IMR-90 (cell line): ENCODE measurements at regions not wholly inside any gene's neighbourhood (a gene's known extent, or its start where the extent isn't known, plus 50 kb on each side); places are given as distances from the start of the nearest gene placed in this dataset.

Experiments
- ATAC-seq: fragments of 200-7000 bp; cut with Tn5 transposase; 2 replicates; pipeline ENCODE4 v1.9.1; 2020; ENCODE audit warnings: low read depth, mild to moderate bottlenecking, moderate library complexity
- BruUV-seq: library from RNA; stranded (reverse); fragments of 400-500 nt; replicated peaks from 2 replicates; lab custom pipeline; 2021; lab: Mats Ljungman, UMichigan
- CTCF ChIA-PET: fragments of 300-600 bp; formaldehyde crosslinking; extraction: SDS; loops from one replicate; lab custom pipeline; 2021; ENCODE audit warnings: antibody characterized with exemption; lab: Yijun Ruan, JAX
- POLR2A ChIA-PET: fragments of 300-600 bp; sonication (Branson Sonifier 250); formaldehyde crosslinking; loops from one replicate; lab custom pipeline; 2022; ENCODE audit warnings: antibody characterized with exemption; ENCODE audit not compliant: unreplicated experiment; lab: Charles Lee
- DNase-seq: peaks from one replicate; pipeline ENCODE4 v3.0.0; 2013
- H2AFZ ChIP-seq: replicated peaks from 2 replicates; pipeline ENCODE3; 2013; ENCODE audit warnings: low read length, mild to moderate bottlenecking; ENCODE audit not compliant: poor library complexity
- H2AK5ac ChIP-seq: 2 replicates; pipeline ENCODE4 v1.6.1; 2013; ENCODE audit warnings: low read depth, low read length, inconsistent platforms
- H2AK9ac ChIP-seq: replicated peaks from 2 replicates; pipeline ENCODE3; 2013; ENCODE audit warnings: mild to moderate bottlenecking, low read depth, low read length, moderate library complexity; ENCODE audit not compliant: poor library complexity
- H2BK120ac ChIP-seq: 2 replicates; pipeline ENCODE4 v1.6.1; 2013; ENCODE audit warnings: low read depth, low read length, inconsistent platforms
- H2BK15ac ChIP-seq: 3 replicates; pipeline ENCODE4 v1.6.1; 2013; ENCODE audit warnings: low read depth, low read length, inconsistent platforms
- H2BK20ac ChIP-seq: 2 replicates; pipeline ENCODE4 v1.6.1; 2013; ENCODE audit warnings: low read depth, mild to moderate bottlenecking, inconsistent platforms, low read length, moderate library complexity
- H2BK5ac ChIP-seq: 2 replicates; pipeline ENCODE4 v1.6.1; 2013; ENCODE audit warnings: mild to moderate bottlenecking, low read depth, low read length, inconsistent platforms; ENCODE audit not compliant: poor library complexity, severe bottlenecking
- H3K14ac ChIP-seq: replicated peaks from 2 replicates; pipeline ENCODE4 v1.6.1; 2013; ENCODE audit warnings: low read depth, low read length, inconsistent platforms
- H3K18ac ChIP-seq: 2 replicates; pipeline ENCODE4 v1.6.1; 2013; ENCODE audit warnings: low read depth, low read length, control low read depth
- H3K23ac ChIP-seq: 2 replicates; pipeline ENCODE4 v1.6.1; 2013; ENCODE audit warnings: low read depth, low read length, inconsistent platforms
- H3K27ac ChIP-seq: 2 replicates; pipeline ENCODE4 v1.5.1; 2013; ENCODE audit warnings: mild to moderate bottlenecking, control low read depth, low read length; ENCODE audit not compliant: insufficient read depth
- H3K27me3 ChIP-seq: 2 replicates; pipeline ENCODE4 v1.6.1; 2013; ENCODE audit warnings: low read length; ENCODE audit not compliant: control insufficient read depth, insufficient read depth
- H3K36me3 ChIP-seq: 2 replicates; pipeline ENCODE4 v1.6.1; 2013; ENCODE audit warnings: low read length, mixed read lengths; ENCODE audit not compliant: control insufficient read depth, insufficient read depth
- H3K4ac ChIP-seq: 2 replicates; pipeline ENCODE4 v1.6.1; 2013; ENCODE audit warnings: low read depth, low read length, inconsistent platforms
- H3K4me1 ChIP-seq: 2 replicates; pipeline ENCODE4 v1.6.1; 2013; ENCODE audit warnings: low read length, mixed read lengths; ENCODE audit not compliant: control insufficient read depth, insufficient read depth
- H3K4me2 ChIP-seq: 2 replicates; pipeline ENCODE4 v1.6.1; 2013; ENCODE audit warnings: low read depth, mild to moderate bottlenecking, control low read depth, low read length, moderate library complexity
- H3K4me3 ChIP-seq: 2 replicates; pipeline ENCODE4 v1.5.1; 2013; ENCODE audit warnings: low read depth, mild to moderate bottlenecking, control low read depth, low read length, moderate library complexity; ENCODE audit not compliant: insufficient read depth
- H3K56ac ChIP-seq: 2 replicates; pipeline ENCODE4 v1.6.1; 2013; ENCODE audit warnings: low read length, inconsistent platforms; ENCODE audit not compliant: insufficient read depth; ENCODE audit errors: extremely low read depth
- H3K79me1 ChIP-seq, 2 experiments: 2 replicates each; pipeline ENCODE4 v1.6.1; 2013; ENCODE audit warnings: low read length in 2 of 2, inconsistent platforms in 1 of 2, low read depth in 1 of 2
- H3K9ac ChIP-seq: 2 replicates; pipeline ENCODE4 v1.6.1; 2013; ENCODE audit warnings: low read depth, low read length, control low read depth
- H3K9me1 ChIP-seq: 2 replicates; pipeline ENCODE4 v1.6.1; 2013; ENCODE audit warnings: low read length, inconsistent platforms; ENCODE audit not compliant: insufficient read depth
- H3K9me3 ChIP-seq: 2 replicates; pipeline ENCODE4 v1.6.1; 2013; ENCODE audit warnings: low read length; ENCODE audit not compliant: control insufficient read depth, insufficient read depth
- H4K20me1 ChIP-seq: 2 replicates; pipeline ENCODE4 v1.6.1; 2013; ENCODE audit warnings: low read length, inconsistent platforms; ENCODE audit not compliant: insufficient read depth
- H4K5ac ChIP-seq: 2 replicates; pipeline ENCODE4 v1.6.1; 2013; ENCODE audit warnings: mild to moderate bottlenecking, low read depth, low read length, control low read depth
- H4K8ac ChIP-seq, 2 experiments: 2 replicates each; pipeline ENCODE4 v1.6.1; 2013; ENCODE audit warnings: low read depth in 2 of 2, low read length in 2 of 2, control low read depth in 1 of 2, inconsistent platforms in 1 of 2
- H4K91ac ChIP-seq: 2 replicates; pipeline ENCODE4 v1.6.1; 2013; ENCODE audit warnings: low read depth, low read length, inconsistent platforms; ENCODE audit not compliant: insufficient read depth
- BHLHE40 ChIP-seq: fragments of 150-350 bp; IDR thresholded peaks from 2 replicates; pipeline ENCODE4 v1.6.1; 2016; ENCODE audit warnings: mild to moderate bottlenecking, low read depth, low read length
- CEBPB ChIP-seq: IDR thresholded peaks from 2 replicates; pipeline ENCODE4 v1.6.1; 2012; ENCODE audit warnings: low read depth, low read length, improper control_type of control experiment
- CHD1 ChIP-seq: IDR thresholded peaks from 2 replicates; pipeline ENCODE4 v1.6.1; 2012; ENCODE audit warnings: low read depth, low read length, improper control_type of control experiment
- FOS ChIP-seq: fragments of 150-350 bp; IDR thresholded peaks from 2 replicates; pipeline ENCODE4 v1.6.1; 2016; ENCODE audit warnings: low read depth, low read length
- MXI1 ChIP-seq: IDR thresholded peaks from 2 replicates; pipeline ENCODE4 v1.6.1; 2012; ENCODE audit warnings: low read depth, mild to moderate bottlenecking, low read length, moderate library complexity, borderline replicate concordance
- POLR2A ChIP-seq: IDR thresholded peaks from 2 replicates; pipeline ENCODE4 v1.6.1; 2012; ENCODE audit warnings: mild to moderate bottlenecking, low read depth, low read length
- RAD21 ChIP-seq: IDR thresholded peaks from 2 replicates; pipeline ENCODE4 v1.6.1; 2012; ENCODE audit warnings: low read length, improper control_type of control experiment
- RCOR1 ChIP-seq: IDR thresholded peaks from 2 replicates; pipeline ENCODE4 v1.6.1; 2012; ENCODE audit warnings: mild to moderate bottlenecking, low read length, improper control_type of control experiment; ENCODE audit not compliant: insufficient replicate concordance
- RFX5 ChIP-seq: IDR thresholded peaks from 2 replicates; pipeline ENCODE4 v1.8.0; 2012; ENCODE audit warnings: low read depth, mild to moderate bottlenecking, low read length, moderate library complexity
- SMC3 ChIP-seq: fragments of 150-350 bp; IDR thresholded peaks from 2 replicates; pipeline ENCODE4 v1.6.1; 2016; ENCODE audit warnings: low read depth, mild to moderate bottlenecking, antibody characterized with exemption, low read length, moderate library complexity
- WGBS, 2 experiments: methylation state at CpG; one replicate each; pipeline versions ENCODE4 v1.1.5 to v1.1.7; 2013; ENCODE audit warnings: missing lambda C conversion rate in 2 of 2; ENCODE audit not compliant: insufficient read length in 1 of 2; ENCODE audit errors: extremely low coverage in 2 of 2; 5-methylcytosine and 5-hydroxymethylcytosine counted together
- dilution Hi-C: fragments of 300-500 bp; cut with HindIII; formaldehyde crosslinking; loops from one replicate; pipeline ENCODE4 v1.14.3; 2018; ENCODE audit warnings: low sequenced_read_pairs; ENCODE audit not compliant: unreplicated experiment
- in situ Hi-C: fragments of 300-500 bp; cut with MboI; formaldehyde crosslinking; loops from 3 replicates; pipeline ENCODE4 v1.14.3; 2019; ENCODE audit warnings: low sequenced_read_pairs, inconsistent platforms, mixed read lengths
- intact Hi-C: fragments of 100-400 bp; cut with micrococcal nuclease; formaldehyde crosslinking; loops from 2 replicates; pipeline ENCODE4 v1.10.0; 2022
- TF ChIP-seq, protein P1 (sequence below): conservative IDR thresholded peaks from 2 replicates; pipeline ENCODE4 v1.5.1; 2012; ENCODE audit warnings: mild to moderate bottlenecking, low read depth, low read length, improper control_type of control experiment
- TF ChIP-seq, protein P2 (sequence below): fragments of 150-350 bp; IDR thresholded peaks from 2 replicates; pipeline ENCODE4 v1.6.1; 2016; ENCODE audit warnings: low read depth, mild to moderate bottlenecking, low read length, moderate library complexity, borderline replicate concordance
- TF ChIP-seq, protein P3 (sequence below): fragments of 150-350 bp; IDR thresholded peaks from 2 replicates; pipeline ENCODE4 v1.6.1; 2017; ENCODE audit warnings: mild to moderate bottlenecking, antibody characterized with exemption, low read length, low read depth

DNA sequence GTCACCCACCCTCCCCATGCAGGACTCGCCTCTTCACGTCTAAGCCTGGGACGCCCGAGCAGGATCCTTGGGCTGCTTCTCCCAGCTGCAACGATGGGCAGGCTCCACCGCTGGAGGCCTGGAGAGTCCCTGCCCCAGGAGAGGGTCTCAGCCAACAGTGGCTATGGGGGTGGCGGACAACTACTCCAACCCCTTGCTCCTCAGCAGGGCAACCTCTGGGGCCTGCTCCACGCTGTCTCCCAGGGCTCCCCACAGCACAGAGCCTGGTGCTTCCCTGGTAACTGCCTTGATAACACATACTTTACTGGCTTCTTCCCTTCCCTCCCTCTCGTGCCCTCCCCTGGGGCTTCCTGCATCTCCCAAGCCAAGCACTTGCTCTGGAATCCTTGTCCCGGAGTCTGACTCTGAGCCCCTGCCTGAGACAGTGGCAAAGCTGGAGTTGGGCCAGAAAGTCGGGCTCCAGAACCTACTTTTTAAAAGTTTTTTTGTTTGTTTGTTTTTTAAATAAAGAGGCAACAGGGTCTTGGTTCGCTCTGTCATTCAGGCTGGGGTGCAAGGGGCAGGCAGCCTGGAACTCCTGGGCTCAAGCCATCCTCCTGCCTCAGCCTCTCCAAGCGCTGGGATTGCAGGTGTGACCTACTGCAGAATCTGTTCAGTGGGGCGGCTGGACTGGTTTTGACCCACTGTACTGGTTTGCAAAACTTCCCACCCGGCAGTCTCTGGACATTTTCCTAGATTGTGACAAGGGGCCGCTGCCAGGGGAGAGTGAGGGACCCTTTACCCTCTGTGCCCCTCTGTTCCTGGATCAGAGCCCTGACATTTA, 99.4 kb downstream of the TNFRSF13B start:
- H4K5ac ChIP-seq = no peak overlapping the region
- H3K23ac ChIP-seq = no peak overlapping the region
- H2AFZ ChIP-seq = no peak overlapping the region
- POLR2A ChIA-PET = no interaction called here
- peaks cover 4% of the 10 kb centered on the region for H3K9me3 ChIP-seq
- no peak overlapping the region for H3K9ac ChIP-seq
- H3K36me3 ChIP-seq = no peaks in the 10 kb centered on the region
- H3K79me1 ChIP-seq = no peaks in the 10 kb centered on the region
- H2BK15ac ChIP-seq = no peak overlapping the region
- WGBS, 2 experiments = no CpG with 5 or more reads among the region's 16 CpGs
- TF ChIP-seq, protein P1, sequence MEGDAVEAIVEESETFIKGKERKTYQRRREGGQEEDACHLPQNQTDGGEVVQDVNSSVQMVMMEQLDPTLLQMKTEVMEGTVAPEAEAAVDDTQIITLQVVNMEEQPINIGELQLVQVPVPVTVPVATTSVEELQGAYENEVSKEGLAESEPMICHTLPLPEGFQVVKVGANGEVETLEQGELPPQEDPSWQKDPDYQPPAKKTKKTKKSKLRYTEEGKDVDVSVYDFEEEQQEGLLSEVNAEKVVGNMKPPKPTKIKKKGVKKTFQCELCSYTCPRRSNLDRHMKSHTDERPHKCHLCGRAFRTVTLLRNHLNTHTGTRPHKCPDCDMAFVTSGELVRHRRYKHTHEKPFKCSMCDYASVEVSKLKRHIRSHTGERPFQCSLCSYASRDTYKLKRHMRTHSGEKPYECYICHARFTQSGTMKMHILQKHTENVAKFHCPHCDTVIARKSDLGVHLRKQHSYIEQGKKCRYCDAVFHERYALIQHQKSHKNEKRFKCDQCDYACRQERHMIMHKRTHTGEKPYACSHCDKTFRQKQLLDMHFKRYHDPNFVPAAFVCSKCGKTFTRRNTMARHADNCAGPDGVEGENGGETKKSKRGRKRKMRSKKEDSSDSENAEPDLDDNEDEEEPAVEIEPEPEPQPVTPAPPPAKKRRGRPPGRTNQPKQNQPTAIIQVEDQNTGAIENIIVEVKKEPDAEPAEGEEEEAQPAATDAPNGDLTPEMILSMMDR = no peak
- TF ChIP-seq, protein P2, sequence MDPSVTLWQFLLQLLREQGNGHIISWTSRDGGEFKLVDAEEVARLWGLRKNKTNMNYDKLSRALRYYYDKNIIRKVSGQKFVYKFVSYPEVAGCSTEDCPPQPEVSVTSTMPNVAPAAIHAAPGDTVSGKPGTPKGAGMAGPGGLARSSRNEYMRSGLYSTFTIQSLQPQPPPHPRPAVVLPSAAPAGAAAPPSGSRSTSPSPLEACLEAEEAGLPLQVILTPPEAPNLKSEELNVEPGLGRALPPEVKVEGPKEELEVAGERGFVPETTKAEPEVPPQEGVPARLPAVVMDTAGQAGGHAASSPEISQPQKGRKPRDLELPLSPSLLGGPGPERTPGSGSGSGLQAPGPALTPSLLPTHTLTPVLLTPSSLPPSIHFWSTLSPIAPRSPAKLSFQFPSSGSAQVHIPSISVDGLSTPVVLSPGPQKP = no peak
- TF ChIP-seq RAD21 (no peak), FOS (no peak), MXI1 (no peak), RFX5 (no peak), CHD1 (no peak), CEBPB (no peak), SMC3 (no peak), POLR2A (no peak), BHLHE40 (no peak), RCOR1 (no peak)
- TF ChIP-seq, protein P3, sequence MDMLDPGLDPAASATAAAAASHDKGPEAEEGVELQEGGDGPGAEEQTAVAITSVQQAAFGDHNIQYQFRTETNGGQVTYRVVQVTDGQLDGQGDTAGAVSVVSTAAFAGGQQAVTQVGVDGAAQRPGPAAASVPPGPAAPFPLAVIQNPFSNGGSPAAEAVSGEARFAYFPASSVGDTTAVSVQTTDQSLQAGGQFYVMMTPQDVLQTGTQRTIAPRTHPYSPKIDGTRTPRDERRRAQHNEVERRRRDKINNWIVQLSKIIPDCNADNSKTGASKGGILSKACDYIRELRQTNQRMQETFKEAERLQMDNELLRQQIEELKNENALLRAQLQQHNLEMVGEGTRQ = no peak
- H3K4me2 ChIP-seq = no peak overlapping the region
- H3K56ac ChIP-seq = no peak overlapping the region
- no peaks in the 10 kb centered on the region for H3K9me1 ChIP-seq
- H4K20me1 ChIP-seq = no peaks in the 10 kb centered on the region
- no peak overlapping the region for H3K4ac ChIP-seq
- no peak overlapping the region for H4K91ac ChIP-seq
- H2AK9ac ChIP-seq = no peak overlapping the region
- no peak overlapping the region for H3K14ac ChIP-seq
- H2AK5ac ChIP-seq = no peak overlapping the region
- H3K27me3 ChIP-seq = peaks cover 13% of the 10 kb centered on the region
- no peak overlapping the region for H2BK5ac ChIP-seq
- H3K27ac ChIP-seq = no peak overlapping the region
- H2BK20ac ChIP-seq = no peak overlapping the region
- CTCF ChIA-PET = no interaction called here
- intact Hi-C loops = no loop called here
- DNase-seq (no peak), ATAC-seq (no peak)
- H2BK120ac ChIP-seq = no peak overlapping the region
- in situ Hi-C loops = no loop called here
- H3K18ac ChIP-seq = no peak overlapping the region
- no peaks in the 10 kb centered on the region for H3K4me1 ChIP-seq
- dilution Hi-C loops = no loop called here
- H3K4me3 ChIP-seq = no peak overlapping the region
- BruUV-seq = no TSS peak
- H4K8ac ChIP-seq = no peak overlapping the region
